VCaP (cell line): ENCODE measurements at regions not wholly inside any gene's neighbourhood (a gene's known extent, or its start where the extent isn't known, plus 50 kb on each side); places are given as distances from the start of the nearest gene placed in this dataset.

ENCODE experiments used
- H3K27ac ChIP-seq: fragments of 450-650 bp; 2 replicates; pipeline ENCODE4 v1.5.1; 2017
- TF ChIP-seq, protein P1 (sequence below): fragments of 450-650 bp; conservative IDR thresholded peaks from 2 replicates; pipeline ENCODE4 v1.5.1; 2017; ENCODE audit warnings: mild to moderate bottlenecking, moderate library complexity

DNA sequence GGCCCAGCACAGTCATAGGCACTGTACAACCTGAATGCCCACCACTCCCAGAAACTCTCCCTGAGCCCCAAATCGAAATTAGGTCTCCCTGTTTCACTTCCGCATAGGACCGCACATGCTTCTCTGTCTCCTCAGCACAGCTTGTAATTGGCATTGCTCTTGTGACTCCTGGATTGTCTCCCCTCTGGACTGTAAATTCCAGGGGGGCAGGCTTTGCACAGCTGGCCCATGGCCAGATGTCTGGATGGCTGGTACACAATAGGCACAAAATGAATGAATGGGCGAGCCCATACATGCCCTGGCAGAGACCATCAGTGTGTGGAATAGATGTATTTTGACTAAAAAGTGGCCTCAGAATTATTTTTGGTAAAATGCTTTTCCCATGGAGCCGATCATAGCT lies 63.3 kb upstream of the PHF21B start:
- no peak overlapping the region for H3K27ac ChIP-seq
- TF ChIP-seq, protein P1, sequence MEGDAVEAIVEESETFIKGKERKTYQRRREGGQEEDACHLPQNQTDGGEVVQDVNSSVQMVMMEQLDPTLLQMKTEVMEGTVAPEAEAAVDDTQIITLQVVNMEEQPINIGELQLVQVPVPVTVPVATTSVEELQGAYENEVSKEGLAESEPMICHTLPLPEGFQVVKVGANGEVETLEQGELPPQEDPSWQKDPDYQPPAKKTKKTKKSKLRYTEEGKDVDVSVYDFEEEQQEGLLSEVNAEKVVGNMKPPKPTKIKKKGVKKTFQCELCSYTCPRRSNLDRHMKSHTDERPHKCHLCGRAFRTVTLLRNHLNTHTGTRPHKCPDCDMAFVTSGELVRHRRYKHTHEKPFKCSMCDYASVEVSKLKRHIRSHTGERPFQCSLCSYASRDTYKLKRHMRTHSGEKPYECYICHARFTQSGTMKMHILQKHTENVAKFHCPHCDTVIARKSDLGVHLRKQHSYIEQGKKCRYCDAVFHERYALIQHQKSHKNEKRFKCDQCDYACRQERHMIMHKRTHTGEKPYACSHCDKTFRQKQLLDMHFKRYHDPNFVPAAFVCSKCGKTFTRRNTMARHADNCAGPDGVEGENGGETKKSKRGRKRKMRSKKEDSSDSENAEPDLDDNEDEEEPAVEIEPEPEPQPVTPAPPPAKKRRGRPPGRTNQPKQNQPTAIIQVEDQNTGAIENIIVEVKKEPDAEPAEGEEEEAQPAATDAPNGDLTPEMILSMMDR = no peak

- no peak overlapping the region for H3K27ac ChIP-seq
- TF ChIP-seq, protein P1 = no peak
These were observed 67.5 kb upstream of the PHF21B start for GRCh38 chr22:45077286-45077685.

GRCh38 chr22:45077826-45078334 lies 68.1 kb upstream of the PHF21B start:
- TF ChIP-seq, protein P1 = no peak
- H3K27ac ChIP-seq = no peak overlapping the region

DNA sequence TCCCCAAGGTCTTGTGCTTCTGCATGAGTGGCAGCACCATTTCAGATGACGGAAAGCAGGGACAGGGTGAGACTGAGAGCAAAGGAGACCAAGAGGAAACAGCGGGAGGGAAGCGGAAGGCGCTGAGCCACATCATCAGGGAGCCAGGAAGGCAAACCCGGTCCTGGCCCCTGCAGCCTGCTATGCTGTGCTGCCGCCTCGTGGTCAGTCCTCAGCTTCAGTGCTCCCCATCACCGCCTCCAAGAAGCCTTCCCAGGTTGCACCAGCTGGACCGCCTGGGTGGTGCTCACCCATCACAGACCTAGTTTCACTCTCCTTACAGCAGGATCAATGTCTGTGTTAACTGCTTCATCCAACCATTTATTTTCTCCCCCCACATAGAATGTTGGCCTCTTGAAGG lies 73.0 kb upstream of the PHF21B start:
- TF ChIP-seq, protein P1 = peak; percentile 48
- H3K27ac ChIP-seq = no peak overlapping the region

GRCh38 chr22:45083659-45084305 lies 74.0 kb upstream of the PHF21B start:
- no peak overlapping the region for H3K27ac ChIP-seq
- TF ChIP-seq, protein P1 = no peak

DNA sequence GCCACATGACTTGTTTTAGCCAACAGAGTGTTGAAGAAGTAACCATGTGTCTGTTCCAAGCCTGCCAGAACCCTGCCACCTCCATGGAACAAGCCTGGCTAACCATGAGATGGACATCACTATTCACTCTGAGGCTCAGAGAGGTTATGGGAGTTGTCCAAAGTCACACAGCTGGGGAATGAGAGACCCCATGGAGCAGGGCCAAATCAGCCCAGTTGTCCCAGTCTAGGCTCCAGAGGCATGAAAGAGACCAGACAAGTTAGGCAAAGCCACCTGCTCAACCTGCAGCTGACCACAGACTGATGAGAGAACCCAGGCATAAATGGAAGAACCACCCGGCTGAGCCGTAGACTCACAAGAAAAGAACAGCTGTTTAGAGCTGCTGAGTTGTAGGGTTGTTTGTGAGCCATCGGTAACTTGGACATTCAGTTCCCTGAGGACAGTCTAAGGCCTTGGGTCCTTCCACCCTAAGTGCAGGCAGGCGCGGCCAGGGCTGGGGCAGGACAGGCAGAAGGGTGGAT lies 74.7 kb upstream of the PHF21B start:
- TF ChIP-seq, protein P1 = no peak
- H3K27ac ChIP-seq = no peak overlapping the region

GRCh38 chr22:45087802-45088201 lies 75.9 kb upstream of the NUP50 start:
- no peak overlapping the region for H3K27ac ChIP-seq
- TF ChIP-seq, protein P1 = no peak
